ENCODE measurements at regions not wholly inside any gene's neighbourhood (a gene's known extent, or its start where the extent isn't known, plus 50 kb on each side); places are given as distances from the start of the nearest gene placed in this dataset.

- no peak for DNase-seq (ENCODE audit: low spot score)
Observed at GRCh38 chr6:23420659-23421350, 705.2 kb upstream of the NRSN1 start.

DNA sequence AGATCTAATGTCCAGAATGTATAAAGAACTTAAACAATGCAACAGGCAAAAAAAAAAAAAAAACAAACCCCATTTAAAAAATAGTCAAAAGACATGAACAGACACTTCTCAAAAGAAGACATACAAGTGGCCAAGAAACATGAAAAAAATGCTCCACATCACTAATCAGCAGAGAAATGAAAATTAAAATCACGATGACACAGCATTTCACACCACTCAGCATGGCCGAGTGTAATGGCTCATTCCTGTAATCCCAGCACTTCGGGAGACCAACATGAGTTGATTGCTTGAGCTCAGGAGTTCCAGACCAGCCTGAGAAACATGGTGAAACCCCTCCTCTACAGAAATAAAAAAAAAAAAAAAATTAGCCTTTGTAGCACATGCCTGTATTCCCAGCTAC is 701.4 kb upstream of the NRSN1 start:
- no peak for DNase-seq (ENCODE audit: low spot score)

DNA sequence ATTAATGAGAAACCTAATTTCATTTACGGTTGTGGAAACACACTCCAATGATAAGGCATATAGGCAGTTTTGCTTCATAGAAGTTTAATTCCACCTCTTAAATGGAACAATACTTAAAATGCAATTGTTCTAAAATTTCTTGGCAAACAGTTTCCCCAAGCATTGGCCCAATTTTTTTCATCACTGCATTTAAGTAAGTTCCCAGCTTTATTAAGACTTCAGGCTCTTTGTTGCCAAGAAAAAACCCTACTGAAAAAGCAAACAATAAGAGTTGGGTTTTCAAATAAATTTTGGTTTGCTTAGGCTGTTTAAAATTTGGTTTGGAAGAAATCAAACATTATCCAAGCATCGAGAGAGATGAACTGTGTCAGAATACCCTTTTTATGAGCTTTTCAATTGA is 690.9 kb upstream of the NRSN1 start:
- DNase-seq (ENCODE audit: low spot score) = no peak

GRCh38 chr6:23435798-23436197 is 690.2 kb upstream of the NRSN1 start:
- no peak for DNase-seq (ENCODE audit: low spot score)

GRCh38 chr6:23441808-23442461 is 684.1 kb upstream of the NRSN1 start:
- no peak for DNase-seq (ENCODE audit: low spot score)

- no peak for DNase-seq (ENCODE audit: low spot score)
Observed at GRCh38 chr6:23445157-23445710, 680.8 kb upstream of the NRSN1 start.

DNA sequence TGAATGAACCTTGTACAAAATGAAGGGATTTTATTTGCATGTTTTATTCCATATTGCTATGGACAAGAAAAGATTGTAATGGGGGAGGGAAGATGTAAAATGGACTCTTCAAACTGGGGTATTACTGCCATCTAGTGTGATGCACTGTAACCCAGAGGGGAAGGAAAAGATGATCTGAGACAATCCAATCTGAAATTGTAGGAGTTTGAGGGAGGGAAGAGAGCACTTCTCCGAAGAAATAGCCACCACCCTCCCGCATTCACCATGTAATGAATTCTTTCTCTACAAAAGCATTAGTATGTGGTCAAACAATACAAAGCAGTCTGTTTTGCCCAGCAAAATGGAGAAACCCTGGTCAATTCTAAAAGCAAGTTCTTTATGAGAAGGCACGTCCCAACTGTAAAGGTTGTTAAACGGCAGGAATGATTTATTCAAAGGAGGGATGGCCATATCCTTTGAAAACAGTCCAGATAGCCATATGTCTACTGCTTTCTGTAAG is 679.5 kb upstream of the NRSN1 start:
- no peak for DNase-seq (ENCODE audit: low spot score)

DNA sequence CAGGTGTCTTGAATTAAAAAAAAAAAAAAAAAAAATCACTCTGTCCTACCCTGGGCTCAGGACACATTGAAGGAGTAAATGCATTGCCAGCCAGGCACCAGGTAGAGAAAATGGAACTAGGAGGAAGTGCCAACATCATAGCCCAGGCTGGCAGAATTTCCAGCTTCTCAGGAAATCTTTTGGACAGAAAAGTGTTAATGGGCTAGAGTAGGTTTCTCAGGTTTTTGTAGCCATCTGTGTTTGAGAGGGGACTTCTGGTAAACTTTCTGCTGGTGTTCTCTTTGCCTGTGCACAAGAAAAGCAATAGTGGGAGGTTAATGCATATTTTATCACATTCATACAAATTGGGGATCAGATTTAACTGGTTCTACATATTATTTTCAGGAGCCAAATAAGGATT is 678.3 kb upstream of the NRSN1 start:
- no peak for DNase-seq (ENCODE audit: low spot score)

- no peak for DNase-seq (ENCODE audit: low spot score)
Observed at GRCh38 chr6:23448281-23448680, 677.7 kb upstream of the NRSN1 start.

DNA sequence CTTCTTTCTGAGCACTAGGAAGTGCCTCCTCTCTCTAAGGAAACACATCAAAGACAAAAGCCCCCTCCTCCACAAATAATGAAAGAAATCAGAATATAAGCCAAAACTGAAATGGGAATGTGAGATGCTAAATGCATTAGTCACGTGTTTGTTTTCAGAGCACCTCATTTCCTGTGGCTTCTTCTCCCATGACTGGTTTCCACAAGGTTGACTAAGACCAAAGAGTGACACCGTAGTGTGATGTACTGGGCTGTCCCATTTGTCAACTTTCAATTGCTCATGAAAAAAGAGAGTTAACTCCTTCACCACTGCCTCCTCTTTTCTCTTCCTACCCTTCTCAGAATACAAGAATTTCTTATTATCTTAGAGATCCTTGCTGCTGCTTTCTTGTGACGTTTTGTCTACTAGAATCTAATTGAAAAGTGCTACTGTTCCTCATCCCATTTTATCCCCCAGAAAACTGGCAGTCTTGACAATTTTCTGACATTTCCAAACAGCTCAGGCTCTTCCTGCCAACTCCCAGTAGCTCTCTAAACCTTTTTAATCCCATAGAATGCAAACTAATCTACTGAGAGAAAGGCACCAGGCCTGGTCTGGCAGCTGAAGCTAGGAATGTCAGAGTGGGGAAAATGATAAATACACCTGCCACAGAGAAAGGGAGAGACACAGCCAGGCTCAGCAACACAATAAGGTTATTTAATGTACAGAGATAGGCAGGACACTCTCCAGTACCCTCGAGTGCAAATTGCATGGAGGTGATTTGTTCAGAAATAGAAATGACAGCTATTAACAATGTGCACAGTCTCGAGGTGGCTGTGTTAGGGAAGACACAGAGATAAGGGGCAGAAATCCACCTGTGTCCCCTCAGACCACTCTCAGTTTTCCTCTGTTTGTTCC is 671.7 kb upstream of the NRSN1 start:
- no peak for DNase-seq (ENCODE audit: low spot score)

- no peak for DNase-seq (ENCODE audit: low spot score)
Observed at GRCh38 chr6:23455754-23456153, 670.3 kb upstream of the NRSN1 start.

- DNase-seq (ENCODE audit: low spot score) = no peak
Observed at GRCh38 chr6:23456396-23456795, 669.6 kb upstream of the NRSN1 start.

- DNase-seq (ENCODE audit: low spot score) = no peak
Observed at GRCh38 chr6:23457321-23457720, 668.7 kb upstream of the NRSN1 start.

DNA sequence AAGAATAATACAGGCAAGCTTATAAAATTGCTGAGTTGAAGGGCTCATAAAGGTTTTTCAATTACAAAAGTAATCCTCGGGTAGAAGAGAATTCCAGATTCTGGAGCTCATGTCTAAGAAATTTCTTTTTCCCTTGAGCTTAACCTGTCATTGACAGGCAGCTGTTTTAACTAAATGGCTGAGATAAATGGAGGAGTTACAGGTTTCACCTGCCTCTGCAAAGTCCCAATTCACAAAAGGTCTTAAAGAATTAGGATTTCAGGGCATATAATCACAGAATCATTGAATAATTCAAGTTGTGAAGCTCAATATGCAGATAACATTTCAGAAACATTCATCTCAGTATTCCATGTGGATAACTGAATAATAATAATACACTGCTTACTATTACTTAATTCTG is 660.1 kb upstream of the NRSN1 start:
- no peak for DNase-seq (ENCODE audit: low spot score)

- DNase-seq (ENCODE audit: low spot score) = no peak
Observed at GRCh38 chr6:23477586-23477985, 648.4 kb upstream of the NRSN1 start.

DNA sequence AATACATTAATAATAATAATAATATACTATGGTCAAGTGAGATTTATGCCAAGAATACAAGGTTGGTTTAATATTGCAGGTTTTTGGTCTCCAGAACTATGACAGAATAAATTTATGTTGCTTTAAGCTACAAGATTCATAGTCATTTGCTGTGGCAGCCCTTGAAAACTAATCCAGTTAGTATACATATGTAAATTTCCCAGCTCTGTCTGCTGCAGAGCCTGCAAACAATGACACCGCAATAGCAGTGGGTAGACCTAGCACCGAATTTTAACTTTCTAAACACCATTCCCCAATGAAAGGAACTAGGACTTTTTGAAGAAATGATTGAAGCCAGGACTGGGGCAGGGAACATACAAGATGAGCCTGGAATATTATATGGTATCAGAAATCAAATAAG is 647.7 kb upstream of the NRSN1 start:
- no peak for DNase-seq (ENCODE audit: low spot score)

GRCh38 chr6:23483896-23484295 is 642.1 kb upstream of the NRSN1 start:
- DNase-seq (ENCODE audit: low spot score) = no peak

DNA sequence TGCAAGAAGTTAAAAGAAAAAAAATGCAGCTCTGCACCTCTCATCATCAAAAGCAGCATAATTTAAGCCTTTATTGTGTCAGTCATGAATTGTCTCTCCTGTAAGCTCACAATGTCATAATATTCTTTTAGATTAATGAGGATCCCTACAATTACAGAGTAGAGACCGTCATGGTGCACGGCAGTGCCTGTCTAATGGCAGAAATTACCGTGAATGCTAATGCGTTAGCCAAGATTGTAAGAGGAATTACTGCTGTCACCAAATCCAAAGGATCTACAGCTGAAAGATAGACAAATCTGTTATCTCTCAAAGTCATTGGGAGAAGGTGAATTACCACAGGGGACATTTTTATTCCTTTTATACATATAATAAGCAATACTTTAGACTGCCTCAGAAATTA is 631.6 kb upstream of the NRSN1 start:
- DNase-seq (ENCODE audit: low spot score) = no peak

DNA sequence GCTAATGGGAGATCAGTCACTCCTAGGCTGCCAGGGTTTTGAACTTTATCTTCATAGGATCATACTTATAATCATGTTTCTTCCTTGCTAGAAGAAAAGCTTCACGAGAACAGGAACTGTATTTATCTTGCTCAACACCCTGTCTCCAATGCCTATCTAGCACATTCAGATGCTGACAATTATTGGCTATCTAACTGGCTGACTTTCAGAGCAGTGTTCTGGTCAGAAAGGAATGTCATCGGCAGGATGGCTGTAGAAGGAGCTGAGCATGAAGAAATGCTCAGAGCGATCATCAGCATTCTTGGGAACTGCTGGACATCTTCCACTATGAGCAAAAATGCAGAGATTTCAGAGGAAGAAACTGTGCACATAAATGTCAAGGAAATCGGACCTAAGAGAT is 628.0 kb upstream of the NRSN1 start:
- no peak for DNase-seq (ENCODE audit: low spot score)

GRCh38 chr6:23499549-23499948 is 626.5 kb upstream of the NRSN1 start:
- DNase-seq (ENCODE audit: low spot score) = no peak

GRCh38 chr6:23503173-23503572 is 622.8 kb upstream of the NRSN1 start:
- DNase-seq (ENCODE audit: low spot score) = no peak

GRCh38 chr6:23505026-23505425 is 621.0 kb upstream of the NRSN1 start:
- no peak for DNase-seq (ENCODE audit: low spot score)
